Stimulated activated CD8-positive, alpha-beta memory T cell treated with anti-CD3 and anti-CD28 coated beads, Interleukin-7, amount 100 ng/mL, for 4 hours (primary cell): ENCODE measurements at regions not wholly inside any gene's neighbourhood (a gene's known extent, or its start where the extent isn't known, plus 50 kb on each side); places are given as distances from the start of the nearest gene placed in this dataset.

ENCODE experiments used
- DNase-seq, 2 donors: peaks; one replicate each; pipeline ENCODE4 v3.0.0-alpha.2; 2020; ENCODE audit warnings: low read depth in 2 of 2

DNA sequence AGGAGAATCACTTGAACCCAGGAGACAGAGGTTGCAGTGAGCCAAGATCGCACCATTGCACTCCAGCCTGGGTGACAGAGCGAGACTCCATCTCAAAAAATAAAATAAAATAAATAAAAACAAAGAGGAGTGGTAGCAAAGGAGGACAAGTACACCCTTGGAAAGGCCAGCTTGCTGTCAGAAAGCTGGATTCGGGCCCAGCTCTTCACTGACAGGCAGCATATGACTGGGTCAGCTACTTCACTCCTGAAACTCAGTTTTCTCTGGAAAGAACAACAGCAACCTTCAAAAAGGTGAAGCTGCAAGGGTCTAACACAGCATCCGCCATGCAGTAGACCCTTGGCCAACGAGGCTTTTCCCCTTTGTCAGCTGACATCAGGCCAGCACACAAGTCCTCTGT, 156.0 kb upstream of the TIAM1 start:
- no peak for DNase-seq

DNA sequence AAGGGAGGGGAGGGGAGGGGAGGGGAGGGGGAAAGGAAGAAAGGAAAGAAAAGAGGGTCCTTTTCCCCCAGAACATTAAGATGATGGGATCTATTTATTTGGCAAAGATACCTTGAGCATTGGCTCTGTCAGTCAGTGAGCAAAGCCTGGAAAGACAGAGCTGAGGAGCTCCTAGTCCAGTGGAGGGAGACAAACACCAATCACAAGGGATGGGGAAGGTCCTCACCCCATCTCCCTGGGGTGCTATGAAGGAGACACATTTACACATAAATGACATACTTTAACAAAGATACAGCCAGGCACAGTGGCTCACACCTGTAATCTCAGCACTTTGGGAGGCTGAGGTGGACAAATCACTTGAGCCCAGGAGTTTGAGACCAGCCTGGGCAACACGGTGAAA, 154.9 kb upstream of the TIAM1 start:
- no peak for DNase-seq

DNA sequence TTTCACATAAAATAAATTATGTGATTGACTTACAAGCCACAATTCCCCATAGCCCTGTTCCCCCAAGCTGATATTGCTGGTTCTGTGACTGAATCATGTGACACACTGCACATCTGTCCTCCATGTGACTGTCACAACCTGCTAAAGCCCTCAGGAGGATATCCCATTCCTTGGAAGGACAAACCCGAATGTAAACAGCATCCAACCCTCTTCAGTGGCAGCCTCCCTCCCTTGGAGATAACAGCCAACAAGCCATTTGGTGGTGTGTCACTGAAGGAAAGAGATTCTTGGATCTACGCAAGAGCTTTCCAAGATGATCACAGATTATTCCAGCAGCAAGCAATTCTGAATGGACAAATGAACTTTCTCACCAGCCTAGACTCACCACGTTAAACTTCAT, 153.9 kb upstream of the TIAM1 start:
- no peak for DNase-seq

DNA sequence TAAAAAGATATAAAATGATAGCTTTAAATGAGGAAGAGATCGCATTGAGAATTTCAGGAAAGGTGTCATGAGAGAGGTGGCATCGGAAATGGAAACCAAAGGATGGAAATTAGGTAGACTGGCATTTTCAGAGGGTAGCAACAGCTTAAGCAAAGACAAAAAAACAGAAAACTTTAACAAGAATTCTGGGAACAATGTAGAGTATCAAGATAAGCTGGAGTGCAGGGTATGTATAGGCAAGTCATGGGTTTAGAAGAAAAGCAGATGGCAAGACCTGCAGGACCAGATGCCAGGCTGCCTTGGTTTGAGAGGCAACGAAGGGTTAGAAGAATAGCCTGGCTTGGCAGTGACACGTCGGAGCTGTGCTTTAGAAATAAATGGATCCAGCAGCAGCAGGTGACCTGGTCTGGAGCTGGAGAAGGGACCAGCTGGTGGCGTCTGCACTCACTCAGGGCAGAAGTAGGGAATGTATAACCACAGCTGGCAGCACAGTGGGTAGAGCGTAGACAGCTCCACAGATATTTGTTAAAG, 149.4 kb upstream of the TIAM1 start:
- DNase-seq, result no peak

DNA sequence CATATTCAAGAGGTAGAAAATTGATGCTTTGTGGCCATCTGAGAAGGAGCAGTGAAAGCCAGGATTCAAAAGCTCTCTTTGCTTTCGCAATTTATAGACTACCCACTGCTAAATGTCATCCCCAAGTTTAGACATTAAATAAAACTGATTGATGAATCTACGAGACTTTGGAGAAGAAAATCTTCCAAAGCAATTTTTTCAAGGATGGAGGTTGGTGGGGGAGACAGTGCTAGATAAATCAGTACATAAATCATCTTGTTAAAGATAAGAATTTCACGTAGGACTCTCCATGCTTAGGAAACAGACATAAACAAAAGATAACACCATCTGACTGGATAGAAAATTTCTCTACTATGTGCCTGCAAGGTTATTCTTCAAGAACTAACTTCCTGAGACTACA, 147.6 kb upstream of the TIAM1 start:
- DNase-seq, result no peak

DNA sequence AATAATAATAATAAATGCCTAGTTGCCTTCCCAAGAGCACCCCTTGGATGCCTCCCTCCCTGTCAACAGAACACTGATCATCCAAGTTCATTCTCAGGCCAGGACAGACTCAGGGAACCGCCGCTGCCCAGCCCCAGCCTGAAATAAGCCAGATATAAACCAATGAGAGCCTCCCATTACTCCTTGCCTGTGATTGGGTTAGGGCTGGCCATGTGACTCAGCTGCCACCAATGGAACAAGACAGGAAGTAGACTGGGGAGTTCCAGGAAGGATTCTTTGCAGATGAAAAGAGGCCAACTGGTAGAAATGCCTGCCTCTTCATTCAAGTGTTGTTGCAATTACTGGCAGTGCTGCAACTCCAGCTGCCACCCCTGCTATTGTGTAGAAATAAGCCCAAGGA, 146.4 kb upstream of the TIAM1 start:
- DNase-seq, result no peak

DNA sequence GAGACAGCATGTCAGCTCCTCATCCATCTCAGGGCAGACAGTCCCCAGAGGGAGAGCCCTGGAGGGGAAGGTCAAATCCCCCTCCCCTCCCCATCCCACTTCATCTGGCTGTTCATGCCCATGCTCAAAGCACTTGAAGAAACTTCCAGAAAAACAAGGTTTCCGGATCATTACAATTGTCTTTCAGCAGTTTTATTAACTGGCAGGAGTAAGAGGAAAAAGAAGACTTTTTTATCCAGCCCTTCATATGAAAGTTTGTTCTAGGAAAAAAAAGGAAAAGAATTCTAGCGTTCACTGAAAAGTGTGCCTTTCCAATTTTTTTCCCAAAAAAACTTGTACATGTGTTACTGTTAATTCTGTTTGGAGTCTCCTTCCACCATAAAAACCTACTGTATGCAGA, 145.7 kb upstream of the TIAM1 start:
- DNase-seq, result no peak

DNA sequence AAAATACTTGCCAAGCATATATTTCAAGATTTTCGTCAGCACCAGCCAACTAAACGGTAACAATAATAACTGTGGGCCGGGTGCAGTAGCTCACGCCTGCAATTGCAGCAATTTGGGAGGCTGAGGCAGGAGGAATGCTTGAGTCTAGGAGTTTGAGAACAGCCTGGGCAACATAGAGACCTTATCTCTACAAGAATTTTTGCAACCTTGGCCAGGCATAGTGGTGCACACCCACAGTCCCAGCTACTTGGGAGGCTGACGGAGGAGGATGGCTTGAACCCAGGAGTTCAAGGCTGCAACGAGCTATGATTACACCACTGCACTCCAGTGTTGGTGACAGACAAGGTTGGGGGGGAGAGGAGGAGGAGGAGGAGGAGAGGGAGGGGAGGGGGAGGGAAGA, 145.0 kb upstream of the TIAM1 start:
- DNase-seq, result no peak

DNA sequence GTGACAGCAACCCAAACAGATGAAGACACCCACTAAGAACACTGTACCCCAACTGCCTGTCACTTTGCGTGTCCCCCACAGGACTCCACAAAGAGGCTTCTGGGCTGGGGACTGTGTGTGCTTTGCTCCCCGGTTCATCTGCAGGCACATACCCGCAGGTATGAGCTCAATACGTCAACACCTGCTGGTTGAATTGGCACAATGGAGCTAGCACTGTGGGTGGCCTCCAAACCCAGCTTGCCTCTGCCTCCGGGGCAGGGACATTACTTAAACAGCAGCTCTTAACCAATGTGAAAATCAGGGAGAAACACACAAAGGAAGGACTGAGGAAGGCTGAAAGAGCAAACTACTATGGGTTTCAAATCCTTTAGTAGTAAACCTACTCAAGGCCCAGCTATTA, 140.2 kb upstream of the TIAM1 start:
- no peak for DNase-seq

DNA sequence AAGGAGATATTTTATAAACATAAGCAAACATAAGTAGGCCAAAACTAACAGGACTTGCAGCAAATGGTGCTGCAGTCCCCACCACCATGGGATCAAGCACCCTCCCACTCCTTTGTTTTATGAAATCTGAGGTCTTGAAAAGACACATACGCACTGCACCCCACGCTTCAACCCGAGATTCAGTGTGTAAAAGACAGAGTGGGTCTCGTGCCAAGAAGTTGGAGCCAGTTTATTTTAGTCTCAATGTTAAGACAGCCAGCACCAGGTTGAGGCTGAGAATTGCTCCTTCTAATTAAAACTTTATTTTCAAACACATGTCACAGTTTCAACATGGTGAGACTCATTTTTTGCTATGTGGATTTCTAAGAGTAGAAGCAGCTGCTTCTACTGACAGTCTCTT, 139.1 kb upstream of the TIAM1 start:
- DNase-seq, result no peak

DNA sequence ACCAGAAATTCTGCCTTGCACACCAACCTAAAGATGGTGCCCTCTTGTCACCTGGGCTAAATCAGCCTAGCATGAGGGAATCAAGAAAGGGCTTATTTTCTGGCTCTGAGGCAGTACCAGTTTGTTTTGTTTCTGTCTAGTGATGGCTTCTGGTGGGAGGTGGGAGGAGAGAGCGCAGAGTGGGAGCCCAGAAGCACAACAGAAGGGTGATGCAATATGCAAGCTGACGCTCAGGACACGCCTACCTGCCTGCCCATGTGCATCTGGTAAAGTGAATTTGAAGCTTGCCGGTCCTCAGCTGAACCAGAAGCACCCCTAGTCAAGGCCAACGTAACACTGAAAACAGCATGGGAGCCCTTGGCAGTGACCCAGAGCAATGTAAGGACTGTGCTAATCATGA, 138.4 kb upstream of the TIAM1 start:
- no peak for DNase-seq

DNA sequence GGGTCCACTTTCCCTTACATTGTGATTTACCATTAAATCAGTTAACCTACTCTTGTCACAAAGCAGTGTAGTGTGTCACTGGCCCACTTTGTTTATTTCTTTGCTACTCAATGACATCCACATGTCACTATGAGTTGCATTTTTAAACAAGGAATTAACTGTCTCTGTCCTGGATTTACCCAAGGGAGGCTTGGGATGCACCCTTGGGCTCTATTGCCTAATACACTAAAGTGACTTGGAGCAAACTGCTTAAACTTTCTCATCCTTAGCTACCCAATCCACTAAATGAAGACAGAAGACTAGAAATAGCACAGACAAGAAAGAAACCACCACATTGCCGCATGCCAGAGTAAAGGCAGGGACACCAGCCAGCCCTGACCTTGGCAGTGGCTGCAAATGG, 136.2 kb upstream of the TIAM1 start:
- no peak for DNase-seq

DNA sequence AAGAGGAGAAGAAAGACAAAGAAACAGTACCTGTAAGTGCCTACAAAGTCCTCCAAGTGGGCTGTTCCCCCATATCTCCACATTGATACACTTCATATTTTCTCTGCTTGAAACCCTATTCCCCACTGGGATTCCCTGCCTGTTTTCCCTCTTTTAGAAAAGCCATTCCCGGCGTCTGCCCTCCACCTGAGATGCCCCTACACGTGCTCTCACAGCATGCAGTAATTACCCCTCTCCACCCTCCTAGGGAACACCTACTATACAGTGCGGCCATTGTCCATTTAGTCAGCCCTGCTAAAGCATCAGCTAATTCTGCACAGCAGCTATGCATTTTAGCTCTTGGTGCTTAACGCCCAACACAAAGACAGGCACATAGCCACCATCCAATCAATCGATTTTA, 135.7 kb upstream of the TIAM1 start:
- no peak for DNase-seq

DNA sequence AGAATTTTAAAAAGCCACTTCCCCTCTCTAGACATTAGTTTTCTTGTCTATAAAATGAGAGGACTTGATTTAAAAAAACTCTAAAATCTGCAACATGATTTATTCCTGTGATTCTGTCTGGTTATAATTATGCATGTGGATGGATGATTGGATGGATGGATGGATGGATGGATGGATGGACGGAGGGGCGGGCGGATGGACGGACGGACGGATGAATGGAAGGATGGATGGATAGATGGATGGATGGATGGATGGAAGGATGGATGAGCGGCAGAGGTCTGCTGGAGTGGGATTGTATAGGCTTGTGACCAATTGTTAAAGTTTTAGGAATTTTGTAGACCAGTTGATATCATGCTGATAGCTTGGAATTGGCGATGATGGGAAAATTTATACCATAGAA, 135.2 kb upstream of the TIAM1 start:
- DNase-seq, result no peak

DNA sequence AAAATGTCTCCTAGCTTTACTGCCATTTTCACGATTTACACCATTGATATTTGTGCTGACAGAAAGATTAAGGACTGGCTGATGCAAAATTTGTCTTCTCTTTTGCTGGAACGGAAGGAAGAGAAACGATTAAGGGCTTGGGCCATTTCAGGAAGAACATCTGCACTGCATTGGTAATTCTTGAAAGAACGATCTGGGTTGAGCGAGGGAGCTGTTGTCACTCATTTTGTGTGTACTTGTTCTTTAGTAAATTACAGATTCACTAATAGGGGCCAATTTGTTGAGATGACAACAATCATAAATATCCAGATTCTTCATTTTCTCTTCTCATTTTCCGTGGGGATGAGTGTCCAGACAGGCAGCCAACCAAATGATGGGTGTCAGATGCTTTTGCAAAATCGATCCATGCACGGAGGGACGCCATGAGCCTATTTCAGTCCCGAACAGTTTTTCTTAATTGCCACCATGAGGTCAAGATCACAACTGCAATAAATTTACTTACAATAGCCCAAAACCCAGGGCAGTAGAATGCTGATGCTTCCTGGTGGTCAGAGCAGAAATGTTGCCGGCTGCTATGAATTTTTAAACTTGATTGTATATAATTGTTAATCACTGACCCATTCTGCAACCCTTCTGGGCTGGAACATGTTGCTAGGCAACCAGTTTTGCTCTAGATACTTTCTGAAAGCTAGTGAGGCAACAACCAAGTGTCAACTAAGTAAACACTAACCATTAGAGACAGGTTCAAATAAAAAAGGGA, 132.4 kb upstream of the TIAM1 start:
- no peak for DNase-seq

DNA sequence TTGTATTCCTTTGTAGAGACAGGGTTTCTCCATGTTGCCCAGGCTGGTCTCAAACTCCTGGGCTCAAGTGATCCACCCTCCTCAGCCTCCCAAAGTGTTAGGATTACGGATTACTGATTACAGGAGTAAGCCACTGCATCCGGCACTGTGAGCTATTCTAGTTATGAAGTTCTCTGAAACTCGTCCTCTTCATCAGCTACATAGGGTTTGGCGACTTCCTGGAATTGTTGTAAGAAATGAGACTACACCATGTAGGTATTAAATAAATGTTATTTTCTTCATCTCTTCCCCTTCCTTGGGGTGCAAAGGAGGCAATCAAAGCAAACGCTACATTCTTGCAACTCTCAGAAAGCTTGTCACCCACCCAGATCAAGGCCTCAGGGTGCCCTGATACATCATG, 131.2 kb upstream of the TIAM1 start:
- DNase-seq, result no peak

DNA sequence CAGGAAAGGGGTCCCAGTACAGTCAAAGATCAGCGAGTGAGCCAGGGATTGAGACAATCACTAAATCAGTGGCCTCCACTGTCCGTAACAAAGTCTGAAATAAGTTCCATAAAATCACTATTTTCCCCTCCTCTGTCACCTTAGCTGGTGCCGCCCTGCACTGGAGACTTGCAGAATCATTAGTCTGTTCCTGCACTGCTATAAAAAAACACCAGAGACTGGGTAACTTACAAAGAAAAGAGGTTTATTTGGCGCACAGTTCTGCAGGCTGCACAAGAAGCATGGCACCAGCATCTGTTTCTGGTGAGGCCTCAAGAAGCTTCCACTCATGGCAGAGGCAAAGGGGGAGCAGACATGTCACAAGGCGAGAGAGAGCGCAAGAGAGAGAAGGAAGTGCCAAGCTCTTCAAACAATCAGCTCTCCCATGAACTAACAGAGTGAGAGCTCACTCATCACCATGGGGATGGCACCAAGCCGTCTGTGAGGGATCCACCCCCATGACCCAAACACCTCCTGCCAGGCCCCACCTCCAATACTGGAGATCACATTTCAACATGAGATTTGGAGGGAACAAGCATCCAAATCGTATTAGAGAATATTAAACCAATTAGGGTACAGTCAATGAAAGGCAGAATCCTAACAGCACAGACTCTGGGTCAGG, 129.8 kb upstream of the TIAM1 start:
- no peak for DNase-seq

DNA sequence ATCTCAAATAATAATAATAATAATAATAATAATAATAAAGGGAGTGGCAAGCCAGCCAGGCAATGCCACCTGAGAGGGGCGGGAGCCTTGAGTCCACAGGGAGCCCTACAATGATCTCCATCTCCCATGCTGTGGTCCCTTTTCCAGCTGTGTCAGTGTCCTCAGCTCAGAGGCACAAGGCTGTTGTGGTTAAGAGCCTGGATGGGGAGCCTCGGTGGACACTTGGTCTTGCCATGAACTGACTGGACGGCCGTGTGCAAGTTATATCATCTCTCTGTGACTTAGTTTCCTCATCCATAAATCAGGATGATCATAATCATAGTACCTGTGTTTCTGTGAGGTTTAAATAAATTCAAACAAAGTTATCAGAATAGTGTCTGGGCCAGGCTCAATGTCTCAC, 127.8 kb upstream of the TIAM1 start:
- no peak for DNase-seq

DNA sequence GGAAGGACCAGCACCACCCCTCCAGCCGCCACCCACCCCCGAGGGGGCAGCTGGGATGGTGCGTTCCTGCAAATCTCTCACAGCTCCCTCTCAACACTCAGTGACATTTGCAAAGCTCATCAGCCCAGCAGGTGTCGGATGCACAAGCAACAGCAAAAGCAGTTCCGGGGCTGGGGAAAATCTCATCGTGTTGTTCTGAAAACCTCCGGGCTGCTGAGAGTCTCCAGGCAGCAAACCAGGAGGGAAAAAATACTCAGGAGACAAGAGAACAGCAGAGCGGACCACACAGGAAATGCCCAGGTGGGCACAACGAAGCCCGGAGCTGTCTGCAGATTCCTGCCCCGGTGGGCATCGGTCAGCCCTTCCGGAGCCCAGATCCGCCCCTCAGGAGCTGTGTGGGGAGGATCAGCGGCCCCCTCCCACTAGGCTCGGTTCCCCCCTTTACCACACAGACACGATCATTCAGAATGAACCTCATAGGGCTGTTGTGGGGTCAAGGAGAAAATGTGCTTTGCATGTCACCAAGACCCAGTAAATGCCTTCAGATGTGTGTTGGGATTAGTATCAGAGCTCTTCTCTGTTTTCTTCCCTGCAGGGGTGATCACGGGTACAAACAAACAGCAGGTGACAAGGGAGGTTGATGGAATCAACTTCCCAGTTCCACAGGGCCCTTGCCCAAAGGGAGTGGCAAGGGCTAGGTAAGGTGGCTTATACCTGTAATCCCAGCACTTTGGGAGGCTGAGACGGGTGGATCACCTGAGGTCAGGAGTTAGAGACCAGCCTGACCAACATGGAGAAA, 127.0 kb upstream of the TIAM1 start:
- no peak for DNase-seq

DNA sequence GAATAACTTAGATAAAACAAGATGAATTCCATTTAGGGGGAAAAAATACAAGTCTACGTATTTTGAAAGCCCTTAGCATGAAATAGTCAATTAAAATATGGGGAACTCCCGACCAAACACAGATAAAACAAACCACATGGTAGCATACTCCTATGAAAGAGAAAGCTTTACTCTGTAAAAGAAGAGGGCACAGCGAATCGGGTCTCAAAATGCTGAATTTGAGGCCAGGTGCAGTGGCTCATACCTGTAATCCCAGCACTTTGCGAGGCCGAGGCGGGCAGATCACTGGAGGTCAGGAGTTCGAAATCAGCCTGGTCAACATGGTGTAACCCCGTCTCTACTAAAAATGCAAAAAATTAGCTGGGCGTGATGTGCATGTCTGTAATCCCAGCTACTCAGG, 116.9 kb upstream of the TIAM1 start:
- no peak for DNase-seq

DNA sequence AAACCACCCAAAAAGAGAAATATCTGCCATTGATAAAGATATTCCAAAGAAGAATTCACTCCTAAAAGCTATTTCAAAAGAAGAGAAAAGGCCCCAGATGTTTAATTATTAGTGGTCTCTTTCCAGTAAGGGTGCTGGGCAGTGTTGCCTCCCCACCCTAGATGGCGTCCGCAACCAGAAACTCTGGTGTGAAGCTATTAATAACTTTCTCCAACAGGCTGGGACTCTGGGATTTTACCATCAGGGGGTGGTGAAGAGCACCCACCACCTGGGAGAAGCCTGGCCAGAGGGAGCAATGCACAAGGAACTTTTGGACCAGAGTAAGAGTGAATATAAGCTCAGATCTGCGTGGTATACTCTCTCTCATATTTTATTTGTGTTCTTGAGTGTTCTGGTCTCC, 115.4 kb upstream of the TIAM1 start:
- DNase-seq, result no peak

DNA sequence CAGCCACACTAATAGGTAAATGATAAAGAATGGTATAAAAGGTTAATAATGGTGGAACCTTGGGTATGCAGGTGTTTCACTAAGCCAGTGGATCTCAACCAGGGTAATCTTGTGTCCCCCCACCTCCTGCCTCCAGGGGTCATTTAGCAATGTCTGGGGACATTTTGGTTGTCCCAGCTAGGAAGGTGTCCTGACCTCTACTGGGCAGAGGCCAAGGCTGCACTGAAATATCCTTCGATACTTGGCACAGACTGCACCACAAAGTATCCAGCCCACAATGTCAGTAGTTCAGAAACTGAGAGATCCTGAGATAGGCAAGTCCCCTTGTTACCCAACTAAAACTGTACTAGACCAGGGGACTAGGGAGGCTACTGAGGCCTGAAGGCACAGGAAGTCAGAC, 113.6 kb upstream of the TIAM1 start:
- DNase-seq, result no peak

DNA sequence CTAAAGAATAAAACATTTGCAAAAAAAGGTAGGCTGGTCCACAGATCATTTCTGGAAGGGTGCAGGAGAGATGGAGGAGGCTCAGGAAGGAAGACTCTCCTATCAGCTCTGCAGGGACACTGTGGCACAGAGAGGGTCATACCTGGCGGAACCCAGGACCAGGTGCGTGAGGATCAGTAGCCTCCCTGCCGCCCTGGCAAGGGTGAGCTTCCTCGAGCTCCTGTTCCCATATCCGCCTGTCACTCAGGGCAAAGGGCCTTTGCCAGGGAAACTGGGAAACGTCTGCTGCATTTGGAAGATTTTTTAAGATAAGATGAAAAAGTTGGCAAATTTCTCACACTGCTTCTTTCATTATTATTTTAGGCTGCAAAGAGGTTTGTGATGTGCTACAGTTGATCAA, 112.1 kb upstream of the TIAM1 start:
- DNase-seq, result no peak
